ENCODE measurements at regions not wholly inside any gene's neighbourhood (a gene's known extent, or its start where the extent isn't known, plus 50 kb on each side); places are given as distances from the start of the nearest gene placed in this dataset.
A peak's percentile ranks its signal among the peaks of the same experiment; 100 is the strongest.

DNA sequence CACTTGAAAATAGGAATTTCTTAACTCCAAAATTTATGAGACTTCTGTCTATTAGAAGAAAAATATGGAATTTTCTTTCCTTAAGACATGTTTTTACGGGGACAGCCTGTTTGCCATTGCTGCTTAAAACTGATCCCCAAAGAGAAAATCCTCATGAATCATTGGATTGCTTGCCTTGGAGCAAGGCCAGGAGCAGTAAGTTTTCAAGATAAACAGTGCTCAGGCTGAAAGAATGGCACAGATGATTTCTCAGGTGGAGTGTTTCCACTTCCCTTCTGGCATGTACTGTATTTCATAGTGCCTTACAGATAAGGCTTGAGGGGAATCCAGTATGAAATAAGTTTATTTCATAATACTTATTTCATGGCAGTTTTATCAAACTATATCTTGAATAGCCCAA is 74.3 kb upstream of the MMADHC start:
- no peak for DNase-seq

- DNase-seq = no peak
Measured at GRCh38 chr2:149658553-149658952, 71.0 kb upstream of the MMADHC start.

DNA sequence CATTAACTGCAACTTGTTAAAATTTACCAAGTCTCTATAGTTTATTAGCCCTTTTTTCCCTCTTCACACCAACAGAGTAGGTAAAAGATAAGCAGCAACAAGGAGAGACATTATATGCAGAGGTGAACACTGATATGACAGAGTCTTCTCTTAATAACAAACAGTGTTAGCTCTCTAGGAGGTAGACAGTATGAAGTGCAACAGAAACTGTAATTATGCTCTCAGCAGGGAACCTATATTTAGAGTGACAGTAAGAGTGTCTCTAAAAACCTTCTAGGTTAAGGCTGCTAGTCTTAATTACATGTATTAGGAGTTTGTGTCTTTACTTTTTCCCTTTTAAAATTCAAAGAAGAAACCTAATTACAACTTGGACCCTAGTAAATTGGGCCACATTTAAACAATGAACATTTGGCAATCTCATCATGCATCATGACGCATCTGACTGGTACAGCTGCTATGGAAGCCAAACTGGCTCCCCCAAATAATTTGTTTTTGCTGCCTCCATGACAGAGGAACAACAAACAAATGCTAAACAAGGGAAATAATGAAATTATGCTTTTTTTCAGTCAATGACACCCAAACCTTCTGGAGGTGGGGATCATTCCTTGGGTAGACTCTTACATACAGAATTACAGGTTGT is 69.9 kb upstream of the MMADHC start:
- DNase-seq = no peak

GRCh38 chr2:149656996-149657395 is 69.4 kb upstream of the MMADHC start:
- DNase-seq = no peak

GRCh38 chr2:149653831-149654445 is 66.4 kb upstream of the MMADHC start:
- DNase-seq = no peak

DNA sequence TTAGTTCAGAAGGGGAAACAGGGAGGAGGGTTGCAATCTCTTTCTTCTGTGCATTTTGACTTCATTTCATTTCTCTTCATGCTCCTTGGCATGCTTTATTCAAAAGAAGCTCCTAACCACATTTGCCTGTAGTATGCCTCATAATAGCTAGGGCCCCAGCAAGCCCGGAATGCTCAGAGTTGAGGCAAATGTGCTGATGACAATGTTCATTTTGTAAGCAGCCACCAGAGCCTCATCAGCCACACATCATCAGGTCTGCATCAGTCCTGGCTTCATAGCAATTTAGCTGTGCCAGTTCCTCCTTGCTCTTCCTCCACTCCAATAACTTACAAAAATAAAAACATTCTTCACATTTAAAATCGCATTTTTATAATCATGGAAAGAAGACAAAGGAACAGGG is 65.4 kb upstream of the MMADHC start:
- no peak for DNase-seq

- DNase-seq = no peak
Measured at GRCh38 chr2:149652526-149652925, 65.0 kb upstream of the MMADHC start.

GRCh38 chr2:149651229-149651628 is 63.7 kb upstream of the MMADHC start:
- no peak for DNase-seq

GRCh38 chr2:149650006-149650405 is 62.4 kb upstream of the MMADHC start:
- no peak for DNase-seq

- DNase-seq = peak; percentile 6
Measured at GRCh38 chr2:149648282-149649030, 60.9 kb upstream of the MMADHC start.

DNA sequence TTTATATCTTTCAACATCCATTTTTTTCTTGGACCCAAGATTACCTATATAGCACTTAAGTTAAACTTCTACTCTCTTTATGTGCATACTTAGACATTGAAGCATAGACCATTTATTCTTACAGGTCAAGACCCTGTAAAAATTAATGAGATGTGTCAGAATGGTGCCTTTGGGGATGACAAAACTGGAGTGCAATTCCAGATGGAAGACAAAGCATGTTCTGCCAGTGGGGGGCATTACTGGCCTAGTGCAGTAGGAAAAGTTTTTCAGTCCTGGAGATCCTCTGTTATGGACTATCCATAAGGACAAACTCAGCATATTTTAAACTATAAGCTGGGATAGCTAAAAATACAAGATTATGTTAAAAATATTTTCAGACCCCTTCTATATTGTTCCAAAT is 57.8 kb upstream of the MMADHC start:
- DNase-seq = no peak
